CD4-positive, alpha-beta T cell (primary cell): ENCODE measurements at regions not wholly inside any gene's neighbourhood (a gene's known extent, or its start where the extent isn't known, plus 50 kb on each side); places are given as distances from the start of the nearest gene placed in this dataset.

ENCODE experiments used
- ATAC-seq: fragments of 200-7000 bp; cut with Tn5 transposase; one replicate; pipeline ENCODE4 v1.10.0; 2022; ENCODE audit warnings: mild to moderate bottlenecking; ENCODE audit not compliant: poor library complexity
- CTCF ChIA-PET: fragments of 350-600 bp; sonication (Branson Sonifier 250); formaldehyde crosslinking; loops from one replicate; lab custom pipeline; 2021; ENCODE audit warnings: antibody characterized with exemption, inconsistent platforms; lab: Charles Lee
- POLR2A ChIA-PET: fragments of 350-600 bp; sonication (Branson Sonifier 250); formaldehyde crosslinking; loops from one replicate; lab custom pipeline; 2021; ENCODE audit warnings: antibody characterized with exemption, inconsistent platforms; lab: Charles Lee
- DNase-seq, 14 experiments: peaks; one replicate each; pipeline ENCODE4 v3.0.0-alpha.2; 2013 to 2020; ENCODE audit warnings: mixed read lengths in 2 of 14
- H3K27ac ChIP-seq, 2 donors: one replicate each; pipeline versions ENCODE4 v1.5.1 to v1.7.0; 2013; ENCODE audit warnings: low read length in 2 of 2, low read depth in 1 of 2, mild to moderate bottlenecking in 1 of 2
- H3K27me3 ChIP-seq, 2 experiments: 1 replicate in 1 of 2; 2 replicates in 1 of 2; pipeline versions ENCODE4 v1.6.1 to v1.7.0; 2013; ENCODE audit warnings: low read length in 2 of 2, control low read depth in 1 of 2, mild to moderate bottlenecking in 1 of 2, moderate library complexity in 1 of 2; ENCODE audit not compliant: insufficient read depth in 2 of 2, control insufficient read depth in 1 of 2
- H3K36me3 ChIP-seq: one replicate; pipeline ENCODE4 v1.6.1; 2013; ENCODE audit warnings: low read length, control low read depth; ENCODE audit not compliant: insufficient read depth
- H3K4me1 ChIP-seq: one replicate; pipeline ENCODE4 v1.6.1; 2013; ENCODE audit warnings: low read length, control low read depth; ENCODE audit not compliant: insufficient read depth
- H3K4me3 ChIP-seq: one replicate; pipeline ENCODE4 v1.5.1; 2013; ENCODE audit warnings: mild to moderate bottlenecking, low read length, moderate library complexity
- H3K9me3 ChIP-seq, 2 experiments: 1 replicate in 1 of 2; 2 replicates in 1 of 2; pipeline versions ENCODE4 v1.6.1 to v1.7.0; 2013; ENCODE audit warnings: low read length in 2 of 2, mild to moderate bottlenecking in 2 of 2, control low read depth in 1 of 2, moderate library complexity in 1 of 2; ENCODE audit not compliant: control insufficient read depth in 1 of 2, insufficient read depth in 1 of 2
- H3K27ac Mint-ChIP-seq: one replicate; pipeline ENCODE4 v1.8.0; 2020; ENCODE audit warnings: mixed read lengths
- H3K27me3 Mint-ChIP-seq: one replicate; pipeline ENCODE4 v1.8.0; 2021; ENCODE audit warnings: mixed read lengths
- H3K36me3 Mint-ChIP-seq: one replicate; pipeline ENCODE4 v1.8.0; 2021; ENCODE audit warnings: low read depth, mixed read lengths
- H3K4me1 Mint-ChIP-seq: one replicate; pipeline ENCODE4 v1.8.0; 2021; ENCODE audit warnings: low read depth, mixed read lengths
- H3K4me3 Mint-ChIP-seq: one replicate; pipeline ENCODE4 v1.8.0; 2020; ENCODE audit warnings: mild to moderate bottlenecking, mixed read lengths
- H3K9me3 Mint-ChIP-seq: one replicate; pipeline ENCODE4 v1.8.0; 2020; ENCODE audit warnings: mixed read lengths
- intact Hi-C, 2 experiments: fragments of 100-400 bp; cut with DNase I in 1 of 2; cut with micrococcal nuclease in 1 of 2; formaldehyde crosslinking; loops; one replicate each; pipeline versions ENCODE4 v1.15.1 to v1.9.0; 2023 to 2025; cut with DNase I, micrococcal nuclease
- TF ChIP-seq, protein P1 (sequence below): fragments of 200-600 bp; IDR thresholded peaks from one replicate; pipeline ENCODE4 v1.8.0; 2022; ENCODE audit warnings: antibody characterized with exemption, mild to moderate bottlenecking

DNA sequence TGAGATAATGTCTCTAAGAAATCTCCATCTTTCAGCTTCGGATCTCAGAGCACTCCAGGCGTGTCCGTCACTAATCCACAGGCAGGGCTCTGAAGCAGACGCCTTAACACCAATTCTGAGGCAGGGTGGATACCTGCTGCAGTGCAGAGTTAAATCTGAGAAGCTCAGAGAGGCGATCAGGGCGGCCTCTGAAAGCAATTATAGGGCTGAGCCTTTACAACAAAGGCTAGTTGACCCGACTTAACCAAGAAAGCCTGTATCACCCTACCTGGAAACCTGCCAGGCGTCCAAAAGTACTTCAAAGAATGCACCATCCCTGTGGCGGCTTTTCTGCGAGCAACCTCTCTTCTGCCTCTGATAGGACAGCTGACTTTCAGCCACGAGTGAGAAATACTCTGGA, 134.8 kb upstream of the MSX2 start:
- CTCF ChIA-PET, result no interaction called here
- Mint-ChIP-seq H3K9me3 (peaks cover 2% of the 10 kb centered on the region), H3K27ac (no peak overlapping the region), H3K4me3 (no peak overlapping the region), H3K4me1 (no peaks in the 10 kb centered on the region), H3K36me3 (no peaks in the 10 kb centered on the region), H3K27me3 (peaks cover 10% of the 10 kb centered on the region)
- Histone ChIP-seq H3K27me3 (no peaks in the 10 kb centered on the region), H3K9me3 (peaks cover 0 to 3% of the 10 kb centered on the region in 2 experiments), H3K27ac (no peak overlapping the region), H3K36me3 (no peaks in the 10 kb centered on the region), H3K4me3 (no peak overlapping the region), H3K4me1 (no peaks in the 10 kb centered on the region)
- intact Hi-C loops, result no loop called here
- ATAC-seq, result no peak
- DNase-seq, result no peak
- TF ChIP-seq, protein P1, sequence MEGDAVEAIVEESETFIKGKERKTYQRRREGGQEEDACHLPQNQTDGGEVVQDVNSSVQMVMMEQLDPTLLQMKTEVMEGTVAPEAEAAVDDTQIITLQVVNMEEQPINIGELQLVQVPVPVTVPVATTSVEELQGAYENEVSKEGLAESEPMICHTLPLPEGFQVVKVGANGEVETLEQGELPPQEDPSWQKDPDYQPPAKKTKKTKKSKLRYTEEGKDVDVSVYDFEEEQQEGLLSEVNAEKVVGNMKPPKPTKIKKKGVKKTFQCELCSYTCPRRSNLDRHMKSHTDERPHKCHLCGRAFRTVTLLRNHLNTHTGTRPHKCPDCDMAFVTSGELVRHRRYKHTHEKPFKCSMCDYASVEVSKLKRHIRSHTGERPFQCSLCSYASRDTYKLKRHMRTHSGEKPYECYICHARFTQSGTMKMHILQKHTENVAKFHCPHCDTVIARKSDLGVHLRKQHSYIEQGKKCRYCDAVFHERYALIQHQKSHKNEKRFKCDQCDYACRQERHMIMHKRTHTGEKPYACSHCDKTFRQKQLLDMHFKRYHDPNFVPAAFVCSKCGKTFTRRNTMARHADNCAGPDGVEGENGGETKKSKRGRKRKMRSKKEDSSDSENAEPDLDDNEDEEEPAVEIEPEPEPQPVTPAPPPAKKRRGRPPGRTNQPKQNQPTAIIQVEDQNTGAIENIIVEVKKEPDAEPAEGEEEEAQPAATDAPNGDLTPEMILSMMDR, result no peak
- POLR2A ChIA-PET, result no interaction called here

DNA sequence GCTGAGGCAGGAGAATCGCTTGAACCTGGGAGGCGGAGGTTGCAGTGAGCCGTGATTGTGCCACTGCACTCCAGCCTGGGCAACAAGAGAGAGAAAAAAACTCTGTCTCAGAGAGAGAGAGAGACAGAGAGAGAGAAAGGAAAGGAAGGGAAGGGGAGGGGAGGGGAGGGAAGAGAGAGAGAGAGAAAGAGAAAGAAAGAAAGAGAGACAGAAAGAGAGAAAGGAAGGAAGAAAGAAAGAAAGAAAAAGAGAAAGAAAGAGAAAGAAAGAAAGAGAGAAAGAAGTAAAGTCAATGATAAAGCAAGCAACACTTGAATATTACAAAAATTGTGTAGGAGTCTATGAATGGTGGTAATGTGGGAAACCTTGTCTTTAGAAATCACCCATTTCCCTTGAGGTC, 133.6 kb upstream of the MSX2 start:
- ATAC-seq (no peak), DNase-seq (no peak)
- no peaks in the 10 kb centered on the region for H3K4me1 ChIP-seq
- no peaks in the 10 kb centered on the region for H3K36me3 Mint-ChIP-seq
- POLR2A ChIA-PET, result no interaction called here
- peaks cover 2% of the 10 kb centered on the region for H3K9me3 Mint-ChIP-seq
- no peaks in the 10 kb centered on the region for H3K4me1 Mint-ChIP-seq
- H3K36me3 ChIP-seq, result no peaks in the 10 kb centered on the region
- intact Hi-C loops, result no loop called here
- H3K27me3 Mint-ChIP-seq, result peaks cover 10% of the 10 kb centered on the region
- CTCF ChIA-PET, result no interaction called here
- H3K27ac ChIP-seq, result no peak overlapping the region
- H3K4me3 Mint-ChIP-seq, result no peak overlapping the region
- TF ChIP-seq, protein P1, result no peak
- no peak overlapping the region for H3K4me3 ChIP-seq
- H3K27me3 ChIP-seq, result no peaks in the 10 kb centered on the region
- peaks cover 0 to 3% of the 10 kb centered on the region in 2 experiments for H3K9me3 ChIP-seq
- no peak overlapping the region for H3K27ac Mint-ChIP-seq

DNA sequence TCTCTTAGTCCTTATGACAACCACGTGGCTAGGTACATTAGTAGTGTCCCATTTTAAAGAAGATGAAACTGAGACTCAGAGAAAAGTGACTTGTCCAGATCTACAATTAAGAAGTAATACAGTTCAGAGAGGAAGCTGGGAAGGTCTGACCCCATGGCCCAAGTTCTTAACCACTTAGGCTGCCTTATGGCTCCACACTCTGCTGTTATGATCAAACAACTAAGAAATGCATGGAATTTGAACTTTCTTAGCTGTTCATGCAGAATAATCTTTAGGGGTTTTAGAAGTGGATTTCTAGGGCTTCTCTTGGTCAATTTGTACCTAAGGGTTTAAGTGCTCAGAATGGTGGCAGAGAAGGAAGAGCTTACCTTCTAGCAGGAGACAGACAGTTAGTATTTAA, 128.0 kb upstream of the MSX2 start:
- no peaks in the 10 kb centered on the region for H3K4me1 Mint-ChIP-seq
- ATAC-seq (no peak), DNase-seq (no peak)
- no peaks in the 10 kb centered on the region for H3K9me3 Mint-ChIP-seq
- TF ChIP-seq, protein P1, result no peak
- no peak overlapping the region for H3K27ac Mint-ChIP-seq
- ChIA-PET POLR2A (no interaction called here), CTCF (interaction anchor here (0.7 kb wide), 1 partner anchor 25 kb away, joined by 3 read pairs; no protein-coding TSS in a partner anchor)
- intact Hi-C loops, result no loop called here
- H3K4me1 ChIP-seq, result no peaks in the 10 kb centered on the region
- no peaks in the 10 kb centered on the region for H3K27me3 ChIP-seq
- H3K27ac ChIP-seq, result no peak overlapping the region
- H3K27me3 Mint-ChIP-seq, result peaks cover 15% of the 10 kb centered on the region
- no peak overlapping the region for H3K4me3 ChIP-seq
- no peak overlapping the region for H3K4me3 Mint-ChIP-seq
- no peaks in the 10 kb centered on the region for H3K9me3 ChIP-seq
- no peaks in the 10 kb centered on the region for H3K36me3 Mint-ChIP-seq
- no peaks in the 10 kb centered on the region for H3K36me3 ChIP-seq
